Activated B cell treated with CpG ODN at 0.5 μM for 24 hours (primary cell): ENCODE measurements at regions not wholly inside any gene's neighbourhood (a gene's known extent, or its start where the extent isn't known, plus 50 kb on each side); places are given as distances from the start of the nearest gene placed in this dataset.
"Not testable (repeated sequence)": the region's sequence is repeated elsewhere in the genome, so short reads cannot be mapped to it uniquely, and the experiment has no call there.

Source experiments
- ATAC-seq: fragments of 200-7000 bp; cut with Tn5 transposase; one replicate; pipeline ENCODE4 v1.10.0; 2021; ENCODE audit warnings: low read depth, mild to moderate bottlenecking, moderate library complexity
- CTCF ChIA-PET: fragments of 350-600 bp; sonication (Branson Sonifier 250); formaldehyde crosslinking; loops from one replicate; lab custom pipeline; 2021; ENCODE audit warnings: antibody characterized with exemption; lab: Charles Lee
- POLR2A ChIA-PET: fragments of 350-600 bp; sonication (Branson Sonifier 250); formaldehyde crosslinking; loops from one replicate; lab custom pipeline; 2021; ENCODE audit warnings: antibody characterized with exemption; lab: Charles Lee
- DNase-seq: peaks from one replicate; pipeline ENCODE4 v3.0.0; 2022
- H3K27ac Mint-ChIP-seq: one replicate; pipeline ENCODE4 v1.8.0; 2020; ENCODE audit warnings: mixed read lengths
- H3K27me3 Mint-ChIP-seq: one replicate; pipeline ENCODE4 v1.8.0; 2021; ENCODE audit warnings: mixed read lengths
- H3K36me3 Mint-ChIP-seq: one replicate; pipeline ENCODE4 v1.8.0; 2021; ENCODE audit warnings: low read depth, mixed read lengths
- H3K4me1 Mint-ChIP-seq: one replicate; pipeline ENCODE4 v1.8.0; 2021; ENCODE audit warnings: mixed read lengths
- H3K4me3 Mint-ChIP-seq: one replicate; pipeline ENCODE4 v1.8.0; 2020; ENCODE audit warnings: mild to moderate bottlenecking, mixed read lengths
- H3K9me3 Mint-ChIP-seq: one replicate; pipeline ENCODE4 v1.8.0; 2020; ENCODE audit warnings: mixed read lengths
- CTCF ChIP-seq: fragments of 200-600 bp; IDR thresholded peaks from one replicate; pipeline ENCODE4 v1.8.0; 2022; ENCODE audit warnings: antibody characterized with exemption, mild to moderate bottlenecking
- intact Hi-C: fragments of 100-400 bp; cut with micrococcal nuclease; formaldehyde crosslinking; loops from one replicate; pipeline ENCODE4 v1.15.1; 2024

GRCh38 chr11:90493379-90493778 lies 270.5 kb upstream of the CHORDC1 start:
- no peak overlapping the region for H3K4me3 Mint-ChIP-seq
- DNase-seq, result no peak
- peaks cover 12% of the 10 kb centered on the region for H3K9me3 Mint-ChIP-seq
- H3K27ac Mint-ChIP-seq, result no peak overlapping the region
- H3K4me1 Mint-ChIP-seq, result no peaks in the 10 kb centered on the region
- CTCF ChIA-PET, result no interaction called here
- no peaks in the 10 kb centered on the region for H3K27me3 Mint-ChIP-seq
- no peak for TF ChIP-seq CTCF
- intact Hi-C loops, result no loop called here
- no peaks in the 10 kb centered on the region for H3K36me3 Mint-ChIP-seq
- no peak for ATAC-seq
- POLR2A ChIA-PET, result no interaction called here

- Mint-ChIP-seq H3K4me3 (no peak overlapping the region), H3K27me3 (no peaks in the 10 kb centered on the region), H3K9me3 (peaks cover 2% of the 10 kb centered on the region), H3K36me3 (no peaks in the 10 kb centered on the region), H3K27ac (no peak overlapping the region), H3K4me1 (no peaks in the 10 kb centered on the region)
- intact Hi-C loops, result no loop called here
- CTCF ChIA-PET, result no interaction called here
- TF ChIP-seq CTCF, result no peak
- POLR2A ChIA-PET, result no interaction called here
- ATAC-seq, result no peak
- no peak for DNase-seq
Measured at GRCh38 chr11:90491466-90491865, 268.6 kb upstream of the CHORDC1 start.

GRCh38 chr11:90476442-90477007 lies 253.7 kb upstream of the CHORDC1 start:
- TF ChIP-seq CTCF, result no peak
- intact Hi-C loops, result no loop called here
- Mint-ChIP-seq H3K4me3 (no peak overlapping the region), H3K27me3 (no peaks in the 10 kb centered on the region), H3K4me1 (no peaks in the 10 kb centered on the region), H3K36me3 (no peaks in the 10 kb centered on the region), H3K9me3 (peaks cover 5% of the 10 kb centered on the region), H3K27ac (no peak overlapping the region)
- ChIA-PET CTCF (no interaction called here), POLR2A (no interaction called here)
- ATAC-seq (no peak), DNase-seq (no peak)

GRCh38 chr11:90468923-90469322 lies 246.1 kb upstream of the CHORDC1 start:
- H3K27ac Mint-ChIP-seq, result no peak overlapping the region
- H3K4me3 Mint-ChIP-seq, result no peak overlapping the region
- CTCF ChIA-PET, result no interaction called here
- H3K36me3 Mint-ChIP-seq, result no peaks in the 10 kb centered on the region
- intact Hi-C loops, result no loop called here
- DNase-seq (no peak), ATAC-seq (no peak)
- H3K4me1 Mint-ChIP-seq, result no peaks in the 10 kb centered on the region
- no peaks in the 10 kb centered on the region for H3K27me3 Mint-ChIP-seq
- no peaks in the 10 kb centered on the region for H3K9me3 Mint-ChIP-seq
- POLR2A ChIA-PET, result no interaction called here
- no peak for TF ChIP-seq CTCF

- ChIA-PET CTCF (no interaction called here), POLR2A (no interaction called here)
- ATAC-seq (no peak), DNase-seq (no peak)
- intact Hi-C loops, result no loop called here
- no peak overlapping the region for H3K4me3 Mint-ChIP-seq
- TF ChIP-seq CTCF, result no peak
- H3K4me1 Mint-ChIP-seq, result no peaks in the 10 kb centered on the region
- no peak overlapping the region for H3K27ac Mint-ChIP-seq
- H3K27me3 Mint-ChIP-seq, result no peaks in the 10 kb centered on the region
- H3K36me3 Mint-ChIP-seq, result no peaks in the 10 kb centered on the region
- no peaks in the 10 kb centered on the region for H3K9me3 Mint-ChIP-seq
Measured at GRCh38 chr11:90465553-90465952, 242.7 kb upstream of the CHORDC1 start.

GRCh38 chr11:90455347-90455920 lies 232.6 kb upstream of the CHORDC1 start:
- POLR2A ChIA-PET, H3K4me3 Mint-ChIP-seq, H3K27ac Mint-ChIP-seq, ATAC-seq, H3K4me1 Mint-ChIP-seq, DNase-seq, H3K9me3 Mint-ChIP-seq, H3K27me3 Mint-ChIP-seq, H3K36me3 Mint-ChIP-seq, CTCF ChIA-PET, intact Hi-C loops: not testable (repeated sequence)
